ENCODE measurements at regions not wholly inside any gene's neighbourhood (a gene's known extent, or its start where the extent isn't known, plus 50 kb on each side); places are given as distances from the start of the nearest gene placed in this dataset.
"Not testable (repeated sequence)": the region's sequence is repeated elsewhere in the genome, so short reads cannot be mapped to it uniquely, and the experiment has no call there.

GRCh38 chr12:9450127-9450567 lies 157.6 kb downstream of the KLRB1 start:
- not testable (repeated sequence) for TF ChIP-seq RFX5 (IDR thresholded peaks at IDR 0.05; ENCODE audit: low read depth, low read length); CTCF (IDR thresholded peaks at IDR 0.05 in 2 of 3, conservative IDR thresholded peaks at IDR 0.05 in 1 of 3; ENCODE audit: control insufficient read depth in 2 of 3, extremely low read depth in 1 of 3, insufficient read depth in 1 of 3, low read depth in 3 of 3, low read length in 3 of 3); POLR2A (IDR thresholded peaks at IDR 0.05; ENCODE audit: low read depth, low read length); POLR2AphosphoS5 (IDR thresholded peaks at IDR 0.05; ENCODE audit: low read length); SP1 (IDR thresholded peaks at IDR 0.05; ENCODE audit: low read depth, low read length); CEBPZ (IDR thresholded peaks at IDR 0.05; ENCODE audit: low read depth, low read length)
